Astrocyte (in vitro differentiated cells and primary cell): ENCODE measurements at regions not wholly inside any gene's neighbourhood (a gene's known extent, or its start where the extent isn't known, plus 50 kb on each side); places are given as distances from the start of the nearest gene placed in this dataset.

Source experiments
- EZH2 ChIP-seq: IDR thresholded peaks from 2 replicates; pipeline ENCODE4 v1.6.1; 2012; ENCODE audit warnings: mild to moderate bottlenecking, low read length, inconsistent platforms; ENCODE audit not compliant: insufficient read depth
- TF ChIP-seq, protein P1 (sequence below): IDR thresholded peaks from 2 replicates; pipeline ENCODE4 v1.5.1; 2011; ENCODE audit warnings: low read depth, mild to moderate bottlenecking, inconsistent platforms, low read length, moderate library complexity; ENCODE audit not compliant: insufficient read depth

DNA sequence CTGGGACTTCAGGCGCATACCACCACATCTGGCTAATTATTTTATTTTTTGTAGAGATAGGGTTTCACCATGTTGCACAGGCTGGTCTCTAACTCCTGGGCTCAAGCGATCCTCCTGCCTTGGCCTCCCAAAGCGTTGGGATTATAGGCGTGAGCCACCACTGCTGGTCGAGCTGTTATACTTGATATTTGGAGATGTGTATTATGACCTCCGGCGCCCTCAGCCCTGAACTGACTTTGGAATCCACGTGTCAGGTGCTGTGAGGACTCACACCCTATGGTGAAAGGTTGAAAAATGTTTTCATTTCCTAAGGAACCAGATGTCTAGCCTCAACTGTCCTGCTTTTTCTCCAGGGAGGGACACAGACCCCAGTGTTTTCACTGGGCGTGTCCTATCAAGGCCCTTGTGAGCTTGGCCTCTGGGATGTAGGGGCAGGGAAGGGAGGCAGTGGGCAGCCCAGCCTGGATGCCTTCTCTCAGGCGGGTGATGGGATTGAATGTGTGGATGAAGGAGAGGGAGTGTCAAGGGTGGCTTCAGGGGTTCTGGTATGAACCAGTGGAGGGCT is 56.4 kb upstream of the HAAO start:
- no peak for TF ChIP-seq EZH2
- TF ChIP-seq, protein P1, sequence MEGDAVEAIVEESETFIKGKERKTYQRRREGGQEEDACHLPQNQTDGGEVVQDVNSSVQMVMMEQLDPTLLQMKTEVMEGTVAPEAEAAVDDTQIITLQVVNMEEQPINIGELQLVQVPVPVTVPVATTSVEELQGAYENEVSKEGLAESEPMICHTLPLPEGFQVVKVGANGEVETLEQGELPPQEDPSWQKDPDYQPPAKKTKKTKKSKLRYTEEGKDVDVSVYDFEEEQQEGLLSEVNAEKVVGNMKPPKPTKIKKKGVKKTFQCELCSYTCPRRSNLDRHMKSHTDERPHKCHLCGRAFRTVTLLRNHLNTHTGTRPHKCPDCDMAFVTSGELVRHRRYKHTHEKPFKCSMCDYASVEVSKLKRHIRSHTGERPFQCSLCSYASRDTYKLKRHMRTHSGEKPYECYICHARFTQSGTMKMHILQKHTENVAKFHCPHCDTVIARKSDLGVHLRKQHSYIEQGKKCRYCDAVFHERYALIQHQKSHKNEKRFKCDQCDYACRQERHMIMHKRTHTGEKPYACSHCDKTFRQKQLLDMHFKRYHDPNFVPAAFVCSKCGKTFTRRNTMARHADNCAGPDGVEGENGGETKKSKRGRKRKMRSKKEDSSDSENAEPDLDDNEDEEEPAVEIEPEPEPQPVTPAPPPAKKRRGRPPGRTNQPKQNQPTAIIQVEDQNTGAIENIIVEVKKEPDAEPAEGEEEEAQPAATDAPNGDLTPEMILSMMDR: no peak
